ENCODE measurements at regions not wholly inside any gene's neighbourhood (a gene's known extent, or its start where the extent isn't known, plus 50 kb on each side); places are given as distances from the start of the nearest gene placed in this dataset.
"Not testable (repeated sequence)": the region's sequence is repeated elsewhere in the genome, so short reads cannot be mapped to it uniquely, and the experiment has no call there.

DNA sequence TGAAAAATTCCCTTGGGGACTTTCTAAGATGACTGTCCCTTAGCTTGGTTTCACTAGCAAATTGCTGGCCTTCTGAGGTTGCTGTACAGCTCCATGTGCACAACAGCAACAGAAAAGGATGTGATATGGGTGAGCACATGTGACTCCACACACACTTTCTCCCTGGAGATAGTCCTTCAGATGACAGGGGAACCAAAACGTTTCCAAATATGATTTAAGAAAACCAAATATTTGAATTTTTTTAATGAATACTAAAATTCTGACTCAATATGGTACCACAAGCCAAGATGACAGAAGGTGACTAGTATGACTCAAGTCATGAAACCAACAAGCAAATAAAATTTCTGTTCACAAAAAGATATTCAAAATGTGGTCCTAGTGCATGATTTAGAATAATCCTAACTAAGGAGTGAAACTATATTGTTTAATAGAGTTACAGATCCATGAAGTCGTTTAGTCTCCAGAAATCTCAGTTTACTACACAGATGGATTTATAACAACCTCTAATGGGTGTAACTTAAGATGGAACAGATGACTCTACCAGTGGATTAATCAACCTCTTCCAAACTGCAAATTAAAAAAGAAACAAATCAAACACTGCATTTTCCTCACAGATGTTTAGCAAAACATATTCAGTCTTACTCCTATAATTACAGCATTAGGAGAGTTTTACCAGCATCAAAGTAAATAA, 144.8 kb upstream of the PIK3R1 start:
- no peak for DNase-seq (ENCODE audit: low read depth)

DNA sequence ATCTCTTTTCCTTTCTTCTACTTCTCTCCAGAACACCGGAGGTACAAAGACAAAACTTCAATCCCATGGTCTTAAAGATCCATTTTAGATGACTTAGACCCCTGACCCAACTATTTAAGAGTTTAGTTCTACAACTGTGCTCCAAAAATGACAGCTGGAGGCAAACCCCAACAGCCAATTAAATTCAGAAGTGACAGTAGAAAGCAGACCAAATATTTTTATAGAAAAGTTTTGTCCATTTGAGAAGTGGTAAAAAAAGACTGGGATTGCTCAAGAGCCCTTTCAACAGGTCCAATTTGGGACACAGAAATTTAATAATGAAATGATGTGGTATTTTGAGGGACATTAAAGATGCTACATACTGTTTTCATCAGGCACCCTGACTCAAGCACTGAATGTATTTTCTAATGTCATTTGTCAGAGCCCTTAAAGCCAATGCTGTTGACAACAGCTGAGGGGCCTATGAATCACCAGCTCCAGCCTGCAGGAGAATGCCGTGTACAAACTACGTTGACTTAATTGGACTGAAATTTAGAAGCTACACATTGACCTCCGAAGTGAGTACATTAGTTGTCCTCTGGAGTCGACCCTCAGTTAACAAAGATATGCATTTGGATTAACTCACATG, 147.5 kb upstream of the PIK3R1 start:
- DNase-seq (ENCODE audit: low read depth): peak; percentile 59

DNA sequence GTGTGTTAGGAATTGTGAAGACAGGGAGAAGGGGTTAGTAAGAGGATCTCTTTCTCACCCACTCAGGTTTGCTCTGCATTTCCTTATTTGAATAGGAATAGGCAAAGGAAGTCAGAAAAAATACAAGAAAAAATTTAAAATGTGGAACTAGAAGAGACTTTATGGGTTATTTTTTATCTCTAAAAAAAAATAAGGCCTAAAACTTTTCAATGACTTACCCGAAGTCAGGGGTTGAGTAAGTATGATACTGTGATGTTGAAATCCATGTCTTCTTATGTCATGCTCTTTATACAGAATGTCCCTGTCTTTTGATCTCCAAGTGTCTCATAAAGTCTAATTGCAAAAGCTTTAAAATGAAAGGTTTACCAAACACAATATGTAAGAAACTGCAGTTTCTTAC, 148.3 kb upstream of the PIK3R1 start:
- no peak for DNase-seq (ENCODE audit: low read depth)

DNA sequence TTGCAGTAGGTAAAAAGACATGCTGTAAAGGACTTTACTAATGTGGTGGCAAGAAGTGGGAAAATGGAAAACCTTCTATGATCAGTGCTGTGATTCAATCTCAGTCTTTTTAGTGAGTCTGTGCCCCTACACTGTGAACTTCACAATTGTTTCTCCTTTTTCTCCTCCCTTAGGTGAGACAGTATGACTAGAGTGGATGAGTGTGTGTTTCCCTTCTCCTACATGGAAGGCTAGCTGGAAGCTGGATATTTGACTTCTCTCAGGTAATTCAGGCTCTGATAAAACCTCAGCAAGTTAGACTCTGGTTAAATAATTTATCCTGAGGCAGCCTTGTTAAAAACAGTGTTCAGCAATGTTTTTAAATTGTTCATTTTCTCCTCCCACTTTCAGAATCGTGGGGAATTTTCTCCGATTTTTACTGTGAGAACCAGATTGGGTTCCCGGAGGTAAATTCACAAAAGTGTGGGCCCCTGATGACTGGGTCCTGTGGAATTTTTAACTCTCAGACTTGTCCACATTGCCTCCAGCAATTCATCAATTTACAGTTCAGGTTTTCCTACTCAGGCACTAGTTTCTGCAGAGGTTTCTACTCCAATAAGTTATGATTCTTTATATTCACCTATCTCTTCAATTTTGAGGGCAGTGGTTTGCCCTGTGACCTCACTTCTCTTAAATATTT, 149.1 kb upstream of the PIK3R1 start:
- DNase-seq (ENCODE audit: low read depth): no peak

DNA sequence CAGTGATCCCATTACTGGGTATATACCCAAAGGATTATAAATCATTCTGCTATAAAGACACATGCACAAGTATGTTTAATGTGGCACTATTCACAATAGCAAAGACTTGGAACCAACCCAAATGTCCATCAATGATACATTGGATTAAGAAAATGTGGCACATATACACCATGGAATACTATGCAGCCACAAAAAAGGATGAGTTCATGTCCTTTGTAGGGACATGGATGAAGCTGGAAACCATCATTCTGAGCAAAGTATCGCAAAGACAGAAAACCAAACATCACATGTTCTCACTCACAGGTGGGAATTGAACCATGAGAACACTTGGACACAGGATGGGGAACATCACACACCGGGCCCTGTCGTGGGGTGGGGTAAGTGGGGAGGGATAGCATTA, 150.2 kb upstream of the PIK3R1 start:
- not testable (repeated sequence) for DNase-seq (ENCODE audit: low read depth)

DNA sequence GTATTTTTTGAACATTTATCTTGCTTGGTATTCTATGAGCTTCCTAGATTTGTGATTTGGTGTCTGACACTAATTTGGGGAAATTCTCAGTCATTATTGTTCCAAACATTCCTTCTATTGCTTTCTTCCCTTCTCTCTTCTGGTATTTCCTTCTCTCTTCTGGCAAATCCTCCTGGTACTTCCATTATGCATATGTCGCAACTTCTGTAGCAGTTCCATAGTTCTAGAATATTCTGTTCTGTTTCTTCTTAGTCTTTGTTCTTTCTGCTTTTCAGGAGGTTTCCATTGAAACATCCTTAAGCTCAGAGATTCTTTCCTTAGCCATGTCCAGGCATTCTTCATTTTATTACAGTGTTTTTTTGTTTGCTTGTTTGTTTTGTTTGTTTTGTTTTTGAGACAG, 155.2 kb upstream of the PIK3R1 start:
- DNase-seq (ENCODE audit: low read depth): no peak

DNA sequence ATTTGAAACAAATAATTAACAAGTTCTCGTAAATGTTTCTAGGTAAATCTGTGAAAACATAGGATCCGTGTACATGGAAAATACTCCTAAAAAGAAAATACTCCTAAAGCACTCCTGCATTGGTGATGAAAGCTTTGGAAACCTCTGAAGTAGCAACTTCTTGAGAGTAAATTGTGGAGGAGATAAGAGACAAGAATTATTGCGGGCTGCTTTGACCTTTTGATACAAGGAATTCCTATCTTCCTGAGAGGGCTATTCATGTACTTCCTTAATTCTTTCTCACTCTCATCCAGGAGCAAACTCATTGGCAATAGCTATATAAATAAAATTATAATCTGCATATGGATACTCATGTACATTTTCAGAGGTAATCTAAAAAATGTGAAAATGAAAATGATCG, 158.4 kb upstream of the PIK3R1 start:
- no peak for DNase-seq (ENCODE audit: low read depth)

DNA sequence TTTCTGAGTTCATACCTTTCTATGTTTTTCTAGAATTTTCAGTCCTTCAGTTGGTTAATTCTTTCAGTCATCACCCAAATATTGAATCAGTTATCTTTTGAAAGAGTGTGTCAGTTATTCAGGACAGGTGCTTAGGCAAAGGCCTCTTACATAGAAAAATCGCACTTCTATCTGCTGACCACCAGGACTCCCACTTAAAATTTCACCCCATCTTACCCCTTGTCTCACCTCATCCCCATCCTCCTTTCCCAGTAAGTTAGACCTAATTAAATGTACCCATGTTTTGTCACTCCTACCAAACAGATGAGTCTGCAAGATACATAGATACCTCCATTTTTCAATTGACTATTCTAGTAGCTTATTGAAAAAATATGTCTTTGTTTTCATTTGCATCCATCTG, 159.9 kb upstream of the PIK3R1 start:
- DNase-seq (ENCODE audit: low read depth): no peak

DNA sequence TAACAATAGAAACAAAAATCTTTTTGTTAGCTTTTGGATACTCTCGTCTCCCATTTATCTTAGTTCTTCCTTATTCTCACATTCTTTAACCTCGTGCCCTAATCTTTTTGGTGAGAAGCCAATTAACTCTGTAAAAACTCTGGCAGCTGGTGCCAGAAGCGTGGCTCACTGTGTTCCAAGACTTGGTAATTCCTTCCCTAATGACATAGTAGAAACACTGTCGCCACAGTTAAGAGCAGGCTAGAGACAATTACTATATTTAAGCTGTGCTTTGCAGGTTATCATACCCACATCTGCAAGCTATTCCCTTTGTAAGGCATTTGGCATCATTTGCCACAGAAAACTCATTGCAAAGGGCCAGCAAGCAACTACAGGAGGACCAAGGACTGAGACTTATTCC, 160.9 kb upstream of the PIK3R1 start:
- DNase-seq (ENCODE audit: low read depth): no peak

DNA sequence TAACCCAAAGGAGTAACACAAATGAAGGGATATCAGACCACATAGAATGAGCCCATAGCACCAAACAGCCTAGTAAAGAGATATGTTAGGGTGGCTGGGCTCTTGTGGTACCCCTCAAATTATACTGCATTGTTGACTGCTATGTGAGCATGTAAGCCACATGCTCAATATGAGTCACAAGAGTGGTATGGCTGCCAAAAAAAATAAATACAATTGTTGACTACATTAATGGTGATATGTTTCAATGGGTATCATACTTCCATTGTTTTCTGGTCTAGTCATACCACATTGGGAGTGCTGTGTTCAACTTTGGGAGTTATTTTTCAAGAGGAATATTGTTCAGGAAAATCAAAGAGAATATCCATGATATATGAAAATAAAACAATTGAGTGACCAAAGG, 162.4 kb upstream of the PIK3R1 start:
- DNase-seq (ENCODE audit: low read depth): peak; percentile 19

DNA sequence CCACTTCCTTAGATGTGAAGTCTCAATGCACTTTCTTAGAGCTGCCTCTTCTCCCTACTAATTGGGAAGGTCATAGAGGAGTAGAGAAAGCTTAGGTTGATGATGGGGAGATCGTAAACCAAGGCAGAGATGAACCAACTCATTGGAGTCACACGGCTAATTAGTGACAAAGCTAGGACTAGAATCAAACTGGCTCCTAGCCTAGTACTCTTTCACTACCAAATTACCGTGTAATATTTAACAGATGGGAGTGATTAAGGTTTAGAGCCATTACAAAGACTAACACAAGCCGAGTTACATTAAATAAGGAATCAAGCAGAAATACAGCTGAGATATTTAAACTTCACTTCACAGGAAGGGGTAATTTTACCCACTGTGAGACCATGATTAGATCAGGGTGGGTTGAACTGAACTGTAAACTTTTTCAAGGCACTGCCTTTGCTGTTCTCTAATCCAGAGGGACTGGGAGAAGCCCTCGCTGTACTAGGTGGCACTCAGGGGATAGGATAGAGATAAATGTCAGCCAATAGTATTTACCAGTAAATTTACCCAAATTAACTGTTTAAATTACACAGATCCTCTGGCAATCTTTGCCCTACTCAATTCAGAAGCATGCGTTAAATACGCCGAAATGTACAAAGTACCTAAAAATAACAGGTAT, 166.4 kb upstream of the PIK3R1 start:
- DNase-seq (ENCODE audit: low read depth): no peak

DNA sequence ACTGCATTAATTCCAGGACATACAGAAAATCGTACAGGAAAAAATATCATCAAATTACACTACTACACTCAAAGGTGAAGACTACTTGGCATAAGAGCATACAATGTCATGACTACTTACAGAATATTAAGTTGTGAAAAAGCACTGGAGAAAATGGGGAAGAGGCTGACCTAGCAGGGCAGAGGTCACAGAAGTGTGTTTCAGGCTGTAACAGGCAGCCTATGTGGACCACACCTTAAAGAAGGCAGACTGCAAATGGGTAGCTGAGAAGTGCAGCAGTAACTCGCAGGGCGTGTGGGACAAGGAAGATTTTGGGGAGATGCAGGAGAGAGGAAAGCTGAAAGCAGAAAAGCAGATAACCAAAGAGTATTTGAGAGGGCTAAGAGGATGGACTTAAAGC, 167.0 kb upstream of the PIK3R1 start:
- DNase-seq (ENCODE audit: low read depth): no peak

DNA sequence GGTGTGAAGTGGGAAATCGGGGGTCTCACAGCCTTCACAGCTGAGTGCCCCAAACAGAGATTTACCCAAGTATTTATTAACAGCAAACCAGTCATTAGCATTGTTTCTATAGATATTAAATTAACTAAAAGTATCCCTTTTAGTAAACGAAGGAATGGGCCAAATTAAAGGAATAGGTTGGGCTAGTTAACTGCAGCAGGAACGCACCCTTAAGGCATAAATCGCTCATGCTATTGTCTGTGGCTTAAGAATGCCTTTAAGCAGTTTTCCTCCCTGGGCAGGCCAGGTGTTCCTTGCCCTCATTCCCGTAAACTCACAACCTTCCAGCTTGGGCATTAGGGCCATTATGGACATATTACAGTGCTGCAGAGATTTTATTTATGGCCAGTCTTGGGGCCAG, 167.5 kb upstream of the PIK3R1 start:
- DNase-seq (ENCODE audit: low read depth): not testable (repeated sequence)

DNA sequence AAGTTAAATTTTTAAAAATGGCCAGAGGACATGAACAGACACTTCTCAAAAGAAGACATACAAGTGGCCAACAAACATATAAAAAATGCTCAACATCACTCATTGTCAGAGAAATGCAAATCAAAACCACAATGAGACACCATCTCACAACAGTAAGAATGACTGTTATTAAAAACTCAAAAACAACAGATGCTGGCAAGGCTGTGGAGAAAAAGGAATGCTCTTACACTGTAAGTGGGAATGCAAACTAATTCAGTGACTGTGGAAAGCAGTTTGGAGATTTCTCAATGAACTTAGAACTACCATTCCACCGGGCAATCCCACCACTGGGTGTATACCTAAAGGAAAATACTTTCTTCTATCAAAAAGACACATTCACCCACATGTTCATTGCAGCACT, 168.5 kb upstream of the PIK3R1 start:
- DNase-seq (ENCODE audit: low read depth): peak; percentile 62

DNA sequence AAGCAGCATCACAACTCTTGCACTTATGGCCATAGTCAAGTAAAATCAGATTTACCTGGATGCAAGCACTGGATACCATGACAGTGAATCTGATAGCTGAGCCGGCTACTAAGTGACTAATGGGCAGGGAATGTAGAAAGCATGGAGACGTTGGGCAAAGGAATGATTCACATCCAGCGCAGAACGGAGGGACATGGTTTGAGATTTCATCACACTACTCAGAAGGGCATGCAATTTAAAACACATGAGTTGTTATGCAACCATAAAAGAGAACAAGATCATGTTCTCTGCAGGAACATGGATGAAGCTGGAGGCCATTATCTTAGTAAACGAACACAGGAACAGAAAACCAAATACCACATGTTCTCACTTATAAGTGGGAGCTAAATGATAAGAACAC, 169.1 kb upstream of the PIK3R1 start:
- peak; percentile 94 for DNase-seq (ENCODE audit: low read depth)

DNA sequence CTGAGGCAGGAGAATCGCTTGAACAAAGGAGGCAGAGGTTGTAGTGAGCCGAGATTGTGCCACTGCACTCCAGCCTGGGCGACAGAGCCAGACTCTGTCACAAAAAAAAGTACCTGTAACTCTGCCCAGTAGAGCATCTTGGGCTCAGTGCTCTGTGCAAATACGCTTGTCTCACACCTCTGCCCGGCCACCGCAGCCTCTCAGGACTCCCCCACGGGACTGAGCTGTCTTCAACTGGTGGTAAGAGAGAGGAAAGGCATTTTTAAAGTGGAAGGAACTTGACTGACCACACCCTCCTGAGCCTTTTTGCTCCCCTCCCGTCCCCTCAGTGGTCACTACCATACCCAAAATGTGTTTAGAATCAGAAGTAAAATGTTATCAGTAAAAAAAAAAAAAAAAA, 174.3 kb upstream of the PIK3R1 start:
- DNase-seq (ENCODE audit: low read depth): no peak

DNA sequence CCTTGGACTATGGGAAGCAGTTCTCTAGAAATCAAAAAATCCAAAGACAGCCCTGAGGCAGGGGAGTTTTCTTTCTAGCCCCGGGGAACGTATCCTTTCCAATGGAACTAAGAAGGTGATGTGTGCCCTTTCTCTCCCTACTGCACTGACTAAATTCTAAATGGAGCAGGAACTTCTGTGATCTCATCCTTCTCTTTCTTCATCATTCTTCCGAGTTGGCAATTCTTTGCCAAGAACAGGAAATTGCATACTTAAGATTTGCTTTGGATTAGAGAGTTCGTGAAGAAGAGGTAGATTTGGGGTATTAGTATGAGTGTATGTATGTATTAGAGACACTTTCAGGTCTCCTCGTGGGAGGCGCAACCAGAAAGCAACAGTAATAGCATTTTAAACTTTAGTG, 178.0 kb upstream of the PIK3R1 start:
- DNase-seq (ENCODE audit: low read depth): no peak

DNA sequence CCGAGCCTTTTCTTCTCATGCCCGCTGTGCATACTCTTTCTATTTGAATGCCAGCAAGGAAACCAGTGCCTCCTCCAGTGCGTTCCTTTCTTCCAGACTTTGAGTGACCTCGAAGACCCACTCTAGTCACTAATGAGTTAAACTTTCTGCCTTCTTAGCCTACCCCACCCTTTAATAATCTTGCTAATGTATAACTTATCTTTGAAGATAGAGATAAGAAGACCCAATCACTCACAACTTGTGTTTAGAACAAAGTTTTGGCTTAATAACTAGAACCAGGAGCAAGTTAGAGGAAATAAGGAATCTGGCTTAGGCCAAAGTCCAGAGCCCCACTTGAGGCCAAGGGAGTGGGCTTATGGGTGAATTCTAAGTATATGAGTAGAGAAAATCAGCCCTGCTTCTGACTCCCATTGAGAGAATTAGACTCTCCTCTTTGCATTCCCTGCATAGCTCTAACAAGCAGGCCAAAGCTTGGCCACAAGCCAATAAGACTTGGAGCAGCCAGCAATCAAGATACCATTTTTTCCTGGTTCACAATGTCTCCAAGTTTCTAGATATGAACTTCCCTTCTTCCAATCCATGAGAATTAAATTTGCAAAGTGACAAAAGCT, 181.5 kb upstream of the PIK3R1 start:
- peak; percentile 32 for DNase-seq (ENCODE audit: low read depth)

DNA sequence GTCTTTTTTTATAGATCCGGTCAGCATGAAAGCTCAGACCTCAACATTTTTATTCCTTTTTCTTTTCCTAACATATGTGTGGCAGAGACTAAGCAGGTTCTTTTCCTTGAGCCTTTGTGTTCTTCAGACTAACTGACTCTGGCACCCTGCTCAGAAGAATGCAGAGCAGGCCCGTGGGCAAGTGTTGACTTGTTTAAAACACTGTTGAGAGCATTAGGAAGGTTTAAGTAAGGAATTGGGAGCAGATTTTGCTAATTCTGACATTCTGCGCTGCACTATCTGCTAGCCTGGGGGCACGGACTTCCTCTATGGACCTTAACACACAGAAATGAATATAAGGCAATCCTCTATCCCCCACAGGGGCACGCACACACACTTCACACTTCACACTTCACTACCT, 182.5 kb upstream of the PIK3R1 start:
- no peak for DNase-seq (ENCODE audit: low read depth)

DNA sequence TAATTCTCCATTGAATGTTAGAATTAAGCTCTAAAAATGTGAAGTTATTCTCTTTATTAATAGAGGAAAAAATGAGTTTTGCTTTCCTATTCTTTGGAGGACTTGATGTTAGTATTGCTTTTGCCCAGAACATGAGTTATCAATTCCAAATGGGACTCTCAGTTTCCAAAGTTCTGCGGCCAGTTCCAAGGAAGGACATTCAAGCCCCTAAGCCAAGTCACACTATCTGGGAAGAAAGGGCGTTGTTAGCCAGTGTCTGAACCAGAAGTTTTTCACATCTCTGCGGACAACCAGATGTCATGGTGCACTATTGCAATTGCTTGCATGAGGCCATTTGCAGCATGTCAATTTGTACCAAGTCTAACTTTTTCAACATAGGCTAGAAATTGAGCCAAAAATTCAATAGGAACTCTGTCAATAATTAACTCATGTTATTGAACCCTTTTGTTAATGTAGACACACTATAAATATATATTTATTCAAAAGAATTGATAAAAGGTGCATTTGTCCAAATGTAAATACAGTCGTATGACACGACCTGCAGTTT, 183.3 kb upstream of the PIK3R1 start:
- DNase-seq (ENCODE audit: low read depth): no peak

DNA sequence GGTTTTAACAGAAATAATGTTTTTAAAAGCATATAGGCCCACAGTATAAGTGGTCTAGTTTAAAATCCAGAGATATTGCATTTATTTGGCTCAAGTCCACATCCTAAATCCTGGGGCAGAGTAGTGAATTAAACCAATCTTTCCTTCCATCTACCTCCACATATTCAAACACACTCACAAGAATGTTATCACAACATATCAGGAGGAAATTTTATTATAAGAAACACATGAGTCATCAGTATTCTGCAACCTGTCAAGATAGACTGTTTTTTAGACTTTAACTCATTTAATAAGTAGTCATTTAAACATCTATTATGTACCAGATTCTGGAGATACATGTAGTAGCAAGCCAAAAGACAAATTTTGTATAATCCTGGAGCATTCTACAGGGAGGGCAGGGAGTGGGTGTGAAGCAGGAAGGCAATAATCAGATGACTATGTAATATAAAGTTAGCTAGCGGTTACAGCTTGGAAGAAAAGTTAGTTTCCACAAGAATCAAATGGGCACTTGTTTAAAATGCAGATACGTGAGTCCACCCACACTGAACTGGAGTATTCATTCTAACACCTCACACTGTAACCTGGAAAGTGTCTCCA, 187.3 kb upstream of the PIK3R1 start:
- no peak for DNase-seq (ENCODE audit: low read depth)
